Retinal pigment epithelial cell (primary cell): ENCODE measurements at regions not wholly inside any gene's neighbourhood (a gene's known extent, or its start where the extent isn't known, plus 50 kb on each side); places are given as distances from the start of the nearest gene placed in this dataset.
A peak's percentile ranks its signal among the peaks of the same experiment; 100 is the strongest.

ENCODE experiments used
- DNase-seq: peaks from one replicate; pipeline ENCODE4 v3.0.0-alpha.2; 2010; ENCODE audit warnings: low read depth
- H3K4me3 ChIP-seq: 2 replicates; pipeline ENCODE4 v1.5.1; 2011; ENCODE audit warnings: mild to moderate bottlenecking, low read length, control low read depth, moderate library complexity
- TF ChIP-seq, protein P1 (sequence below): conservative IDR thresholded peaks from 2 replicates; pipeline ENCODE4 v1.5.1; 2011; ENCODE audit warnings: low read depth, low read length, control low read depth, inconsistent platforms

DNA sequence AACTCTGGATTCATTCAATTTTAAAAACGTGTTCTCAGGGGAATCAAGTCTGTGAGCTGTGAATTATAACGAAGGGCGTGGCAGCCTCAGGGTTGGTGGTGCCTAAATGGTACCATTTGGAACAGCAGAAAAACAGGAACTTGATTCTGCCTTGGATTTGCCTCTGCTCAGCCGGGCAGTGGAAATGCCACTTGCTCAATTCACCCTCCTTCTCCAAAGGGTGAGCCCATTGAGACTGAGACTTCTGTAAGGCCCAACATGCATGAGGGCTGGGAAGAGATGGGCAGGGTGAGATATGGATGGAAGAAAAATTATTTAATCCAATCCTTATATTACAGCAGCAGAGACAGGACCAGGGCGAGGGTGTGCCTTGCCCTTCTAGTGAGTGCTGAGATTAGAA is 107.1 kb upstream of the HABP2 start:
- no peak overlapping the region for H3K4me3 ChIP-seq
- no peak for DNase-seq
- TF ChIP-seq, protein P1, sequence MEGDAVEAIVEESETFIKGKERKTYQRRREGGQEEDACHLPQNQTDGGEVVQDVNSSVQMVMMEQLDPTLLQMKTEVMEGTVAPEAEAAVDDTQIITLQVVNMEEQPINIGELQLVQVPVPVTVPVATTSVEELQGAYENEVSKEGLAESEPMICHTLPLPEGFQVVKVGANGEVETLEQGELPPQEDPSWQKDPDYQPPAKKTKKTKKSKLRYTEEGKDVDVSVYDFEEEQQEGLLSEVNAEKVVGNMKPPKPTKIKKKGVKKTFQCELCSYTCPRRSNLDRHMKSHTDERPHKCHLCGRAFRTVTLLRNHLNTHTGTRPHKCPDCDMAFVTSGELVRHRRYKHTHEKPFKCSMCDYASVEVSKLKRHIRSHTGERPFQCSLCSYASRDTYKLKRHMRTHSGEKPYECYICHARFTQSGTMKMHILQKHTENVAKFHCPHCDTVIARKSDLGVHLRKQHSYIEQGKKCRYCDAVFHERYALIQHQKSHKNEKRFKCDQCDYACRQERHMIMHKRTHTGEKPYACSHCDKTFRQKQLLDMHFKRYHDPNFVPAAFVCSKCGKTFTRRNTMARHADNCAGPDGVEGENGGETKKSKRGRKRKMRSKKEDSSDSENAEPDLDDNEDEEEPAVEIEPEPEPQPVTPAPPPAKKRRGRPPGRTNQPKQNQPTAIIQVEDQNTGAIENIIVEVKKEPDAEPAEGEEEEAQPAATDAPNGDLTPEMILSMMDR, result no peak

DNA sequence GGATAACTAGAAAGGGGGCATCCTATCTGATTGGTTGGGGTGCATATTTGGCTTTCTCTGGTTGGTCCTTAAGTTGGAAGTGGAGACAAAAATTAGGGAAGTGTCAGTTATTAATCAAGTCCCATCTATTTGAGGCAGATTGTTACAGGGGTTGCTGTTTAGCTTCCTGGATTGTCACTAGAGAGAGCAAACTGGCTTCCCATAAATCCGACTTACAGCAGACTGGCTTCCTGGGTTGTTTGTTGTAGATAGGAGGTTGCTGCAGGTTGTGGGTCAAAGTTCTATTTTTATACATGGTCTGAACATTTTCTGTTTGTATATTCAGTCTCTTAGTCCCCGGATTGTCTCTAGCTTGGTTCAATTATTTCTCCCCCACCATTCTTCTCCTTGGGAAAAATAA is 106.1 kb upstream of the HABP2 start:
- TF ChIP-seq, protein P1, result no peak
- H3K4me3 ChIP-seq, result no peak overlapping the region
- no peak for DNase-seq

GRCh38 chr10:113447278-113447677 is 105.6 kb upstream of the HABP2 start:
- no peak for DNase-seq
- TF ChIP-seq, protein P1, result no peak
- no peak overlapping the region for H3K4me3 ChIP-seq

DNA sequence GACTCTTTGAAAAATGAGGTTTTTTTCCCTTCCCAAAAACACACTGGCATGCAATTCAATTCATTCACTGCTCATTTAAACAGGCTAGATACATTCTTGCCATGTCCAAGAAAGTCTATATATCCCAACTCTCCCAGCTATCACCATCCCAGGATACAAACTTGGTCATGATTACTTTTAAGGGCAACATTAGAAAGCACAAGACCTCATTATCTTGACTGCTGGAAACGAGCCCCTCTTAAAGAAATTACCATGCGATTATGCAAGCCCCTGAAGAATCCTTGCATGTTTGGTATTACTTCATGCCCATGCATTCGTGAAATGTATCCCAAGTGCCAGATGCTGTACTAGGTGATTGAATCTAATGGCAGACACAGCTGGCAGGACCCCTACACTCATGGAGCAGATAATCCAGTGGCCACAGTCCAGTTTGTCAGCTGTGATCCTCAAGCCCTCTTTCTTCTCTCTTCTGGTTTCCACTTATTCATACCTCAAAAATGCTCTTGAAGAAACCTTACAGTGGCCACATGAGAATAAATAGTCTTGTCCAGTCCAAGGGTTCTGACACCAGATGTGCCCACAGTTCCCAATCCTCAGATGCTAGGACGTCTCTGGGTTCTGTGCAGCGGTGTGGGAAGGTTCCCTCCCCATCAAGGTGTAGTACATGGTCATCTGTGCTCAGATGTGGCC is 103.7 kb upstream of the HABP2 start:
- TF ChIP-seq, protein P1, result no peak
- no peak for DNase-seq

DNA sequence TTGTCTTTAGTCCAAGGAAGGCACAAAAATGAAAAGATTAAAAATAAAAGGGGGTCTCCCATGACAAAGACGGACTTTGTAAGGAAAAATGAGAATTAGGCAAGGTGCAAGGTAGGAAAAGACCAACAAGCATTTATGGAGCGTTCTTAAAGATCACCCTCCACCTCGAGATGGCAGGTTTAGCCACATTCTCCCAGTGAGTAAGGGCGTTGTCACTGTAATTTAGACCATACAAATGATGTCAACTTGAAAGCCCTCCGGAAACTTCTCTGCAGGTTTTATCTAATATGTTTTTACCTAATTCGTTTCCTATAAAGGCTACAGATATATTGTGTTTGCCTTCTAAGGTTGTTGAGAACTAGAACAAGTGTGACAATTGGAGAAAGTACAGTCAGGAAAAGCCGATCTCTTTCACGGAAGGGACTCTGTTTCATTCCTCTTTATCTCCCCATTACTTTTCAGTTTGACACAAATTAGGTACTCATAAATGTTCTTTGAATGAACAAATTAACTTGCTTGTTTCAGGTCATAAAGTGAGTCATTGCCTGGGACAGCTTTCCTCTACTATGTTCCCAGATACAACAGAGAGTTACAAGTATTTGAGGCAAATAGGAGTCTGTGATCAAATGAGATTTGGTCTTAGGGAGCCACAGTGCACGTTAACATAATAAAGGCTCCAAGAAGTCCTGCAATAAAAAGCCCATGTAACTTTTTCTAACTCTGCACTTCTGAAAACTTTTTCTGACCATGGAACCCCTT is 102.6 kb upstream of the HABP2 start:
- TF ChIP-seq, protein P1, result no peak
- DNase-seq, result peak; percentile 60
- no peak overlapping the region for H3K4me3 ChIP-seq

More for the DNA sequence above, 103.7 kb upstream of the HABP2 start:
- H3K4me3 ChIP-seq, result no peak overlapping the region

GRCh38 chr10:113450906-113451305 is 101.9 kb upstream of the HABP2 start:
- no peak for DNase-seq
- TF ChIP-seq, protein P1, result no peak
- no peak overlapping the region for H3K4me3 ChIP-seq
